ENCODE measurements at regions not wholly inside any gene's neighbourhood (a gene's known extent, or its start where the extent isn't known, plus 50 kb on each side); places are given as distances from the start of the nearest gene placed in this dataset.

GRCh38 chr2:237231593-237231992 lies 145.9 kb downstream of the COPS8 start:
- TF ChIP-seq, protein P1, sequence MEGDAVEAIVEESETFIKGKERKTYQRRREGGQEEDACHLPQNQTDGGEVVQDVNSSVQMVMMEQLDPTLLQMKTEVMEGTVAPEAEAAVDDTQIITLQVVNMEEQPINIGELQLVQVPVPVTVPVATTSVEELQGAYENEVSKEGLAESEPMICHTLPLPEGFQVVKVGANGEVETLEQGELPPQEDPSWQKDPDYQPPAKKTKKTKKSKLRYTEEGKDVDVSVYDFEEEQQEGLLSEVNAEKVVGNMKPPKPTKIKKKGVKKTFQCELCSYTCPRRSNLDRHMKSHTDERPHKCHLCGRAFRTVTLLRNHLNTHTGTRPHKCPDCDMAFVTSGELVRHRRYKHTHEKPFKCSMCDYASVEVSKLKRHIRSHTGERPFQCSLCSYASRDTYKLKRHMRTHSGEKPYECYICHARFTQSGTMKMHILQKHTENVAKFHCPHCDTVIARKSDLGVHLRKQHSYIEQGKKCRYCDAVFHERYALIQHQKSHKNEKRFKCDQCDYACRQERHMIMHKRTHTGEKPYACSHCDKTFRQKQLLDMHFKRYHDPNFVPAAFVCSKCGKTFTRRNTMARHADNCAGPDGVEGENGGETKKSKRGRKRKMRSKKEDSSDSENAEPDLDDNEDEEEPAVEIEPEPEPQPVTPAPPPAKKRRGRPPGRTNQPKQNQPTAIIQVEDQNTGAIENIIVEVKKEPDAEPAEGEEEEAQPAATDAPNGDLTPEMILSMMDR (conservative IDR thresholded peaks at IDR 0.05): no peak
- TF ChIP-seq ZFX (IDR thresholded peaks at IDR 0.05): no peak
